GM18498 (cell line): ENCODE measurements at regions not wholly inside any gene's neighbourhood (a gene's known extent, or its start where the extent isn't known, plus 50 kb on each side); places are given as distances from the start of the nearest gene placed in this dataset.

Source experiments
- ATAC-seq: cut with Tn5 transposase; IDR thresholded peaks from one replicate; pipeline ENCODE4 v1.9.1; 2021; ENCODE audit warnings: mild to moderate bottlenecking, moderate library complexity; ENCODE audit not compliant: unreplicated experiment

GRCh38 chr4:182973511-182973911 lies 56.3 kb upstream of the DCTD start:
- no peak for ATAC-seq

- no peak for ATAC-seq
Measured at GRCh38 chr4:182971702-182972101, 54.5 kb upstream of the DCTD start.

GRCh38 chr4:182969651-182970279 lies 52.6 kb upstream of the DCTD start:
- ATAC-seq = peak; percentile 69

- ATAC-seq = peak; percentile 68
Measured at GRCh38 chr4:182968917-182969650, 51.9 kb upstream of the DCTD start.

- ATAC-seq = no peak
Measured at GRCh38 chr4:182967403-182967802, 50.2 kb upstream of the DCTD start.
